Activated CD4-positive, alpha-beta T cell treated with anti-CD3 and anti-CD28 coated beads, Interleukin-2, amount 50 U/mL, for 1 hour (primary cell): ENCODE measurements at regions not wholly inside any gene's neighbourhood (a gene's known extent, or its start where the extent isn't known, plus 50 kb on each side); places are given as distances from the start of the nearest gene placed in this dataset.

Experiments
- DNase-seq: peaks from one replicate; pipeline ENCODE4 v3.0.0-alpha.2; 2020

DNA sequence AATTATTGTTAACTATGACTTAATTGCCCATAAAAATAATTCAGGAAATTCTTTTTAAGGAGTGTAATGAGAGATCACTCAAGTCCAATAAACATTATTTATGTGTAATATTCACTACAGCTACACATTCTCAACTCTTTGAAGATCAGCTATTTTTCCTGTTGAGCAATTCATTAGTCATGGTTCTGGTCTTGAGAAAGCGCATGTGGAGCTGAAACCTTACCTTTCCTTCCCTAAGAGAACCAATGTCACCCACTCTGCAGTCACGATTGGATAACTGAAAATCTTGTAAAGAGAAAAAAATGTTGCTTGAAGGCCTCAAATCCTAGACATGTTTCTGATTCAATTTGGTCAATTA, 736.9 kb upstream of the MARCKS start:
- no peak for DNase-seq

DNA sequence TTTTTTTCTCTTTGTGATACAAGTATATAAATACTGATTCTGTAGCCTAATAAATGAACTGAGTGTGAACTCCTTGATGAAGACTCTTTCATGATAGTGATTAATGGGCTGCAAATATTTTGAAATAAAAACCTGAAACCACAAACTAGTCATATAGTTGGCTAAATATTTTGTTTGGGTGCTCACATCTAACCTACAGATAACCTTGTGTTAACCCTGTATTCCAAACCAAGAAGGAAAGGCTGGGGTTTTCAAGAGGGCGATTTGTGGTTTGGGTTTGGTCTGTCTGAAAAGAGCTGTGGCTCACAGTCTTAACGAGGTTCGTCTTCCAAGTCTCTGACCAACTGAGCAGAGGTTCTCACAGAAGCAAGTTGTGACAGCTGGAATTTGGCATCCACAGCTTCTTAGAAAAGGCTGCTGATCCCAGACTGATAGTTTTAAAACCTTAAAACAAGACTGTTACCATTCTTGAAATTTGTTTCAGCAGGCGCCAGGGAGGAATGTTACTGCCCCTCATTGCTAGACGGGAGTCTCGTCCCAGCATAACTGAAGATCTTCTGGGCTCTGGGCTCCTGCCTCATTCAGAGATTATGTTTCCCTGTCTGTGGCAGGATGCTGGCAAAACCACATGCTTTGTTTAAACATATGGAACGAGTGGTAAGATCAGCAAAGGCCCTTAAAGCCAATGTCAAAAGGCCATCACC, 736.4 kb upstream of the MARCKS start:
- no peak for DNase-seq

DNA sequence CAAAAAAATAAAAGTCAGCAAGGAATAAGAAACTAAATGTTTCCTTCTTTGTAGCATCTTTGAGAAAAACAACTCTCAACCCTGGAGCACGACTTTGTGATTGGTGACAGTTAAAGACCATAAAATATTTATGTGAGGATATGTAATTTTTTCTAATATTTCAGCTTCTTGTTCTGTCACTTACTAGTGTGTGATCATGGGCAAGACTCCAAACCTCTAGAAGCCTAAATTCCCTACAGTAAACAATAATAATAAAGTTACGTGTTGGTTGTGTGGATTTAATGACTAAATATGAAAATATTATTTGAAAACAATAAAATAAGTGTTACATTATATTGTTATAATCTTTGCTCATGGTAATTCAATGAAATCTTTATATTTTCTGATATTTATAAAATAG, 735.6 kb upstream of the MARCKS start:
- no peak for DNase-seq

DNA sequence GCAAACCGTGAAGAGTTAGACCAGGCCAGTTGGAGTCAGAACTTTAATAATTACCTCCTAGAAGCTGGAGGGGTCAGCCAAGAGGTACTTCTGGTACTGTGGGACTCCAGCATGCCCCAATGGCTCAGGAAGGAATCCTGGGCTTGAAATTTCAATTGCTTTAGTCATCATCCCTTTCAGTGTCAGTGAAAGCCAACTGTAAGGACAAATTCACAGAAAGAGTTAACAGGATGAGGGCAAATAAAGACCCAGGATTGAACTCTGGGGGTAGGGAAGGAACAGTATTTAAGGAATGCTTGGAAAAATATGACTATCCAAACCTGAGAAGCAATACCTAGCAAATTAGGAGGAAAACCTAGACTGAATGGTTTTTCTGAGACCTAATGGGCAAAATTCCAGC, 735.1 kb upstream of the MARCKS start:
- DNase-seq, result no peak

DNA sequence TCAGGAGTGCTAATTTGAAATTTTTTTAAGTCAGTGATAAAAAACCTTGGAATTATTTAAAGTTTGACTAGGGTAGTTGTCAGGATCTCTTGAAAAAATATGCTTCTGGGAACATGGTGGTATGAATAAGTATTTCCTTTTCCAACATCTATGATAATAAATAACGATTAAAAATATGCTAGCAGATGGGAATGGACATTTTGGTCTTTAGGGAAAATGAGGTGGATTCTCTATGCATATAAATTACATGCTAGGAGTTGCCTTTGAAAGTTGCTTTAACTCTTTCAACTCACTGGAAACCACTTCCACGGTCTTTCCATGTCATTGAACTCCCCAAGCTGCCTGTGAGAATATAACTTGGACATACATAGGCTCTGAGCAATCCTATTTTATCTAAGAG, 731.5 kb upstream of the MARCKS start:
- DNase-seq, result no peak

DNA sequence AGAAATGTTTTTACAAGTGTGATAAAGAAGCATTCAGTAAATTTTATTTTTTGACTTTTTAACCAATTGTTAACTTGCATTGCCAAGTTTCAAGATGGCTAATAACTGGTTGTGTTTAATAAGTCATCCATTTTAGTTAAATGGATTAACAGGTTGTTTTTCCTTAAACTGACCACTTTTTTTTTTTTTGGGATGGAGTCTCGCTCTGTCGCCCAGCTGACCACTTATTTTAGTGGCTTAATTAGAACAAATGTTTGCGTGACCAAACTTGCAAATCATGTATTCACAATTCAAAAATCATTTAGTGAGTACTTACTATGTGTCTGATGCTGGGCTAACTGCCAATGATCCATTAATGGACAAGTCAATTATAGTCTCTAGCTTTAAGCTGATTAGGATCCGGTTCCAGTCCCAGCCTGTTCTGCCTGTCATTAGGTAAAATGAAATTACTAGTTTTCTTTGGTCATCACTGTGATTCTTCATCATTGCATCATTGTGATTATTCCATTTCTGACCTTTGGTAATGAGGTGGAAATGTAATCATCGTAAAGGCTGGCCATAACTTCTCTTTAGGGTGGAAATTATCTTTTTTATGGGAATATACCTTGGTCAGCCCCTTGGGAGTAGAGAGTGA, 729.2 kb upstream of the MARCKS start:
- DNase-seq, result no peak

DNA sequence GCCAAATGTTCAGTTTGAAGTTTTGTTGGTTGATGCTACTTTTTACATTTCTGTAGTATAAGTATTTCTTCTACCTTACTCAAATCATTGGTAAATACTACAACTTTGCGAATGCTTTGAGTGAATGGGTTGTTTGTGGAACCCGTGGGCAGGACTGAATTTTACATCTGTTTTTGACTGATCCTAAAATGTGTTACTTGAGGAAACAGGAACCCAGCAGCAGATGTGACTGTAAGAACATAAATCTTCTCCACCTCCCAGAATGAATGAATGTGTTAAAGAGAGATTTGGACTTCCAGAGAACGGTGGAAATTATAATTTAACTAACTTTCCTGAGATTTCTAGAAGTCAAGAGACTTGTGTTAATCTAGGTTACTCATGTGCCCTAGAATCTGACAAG, 728.5 kb upstream of the MARCKS start:
- no peak for DNase-seq

DNA sequence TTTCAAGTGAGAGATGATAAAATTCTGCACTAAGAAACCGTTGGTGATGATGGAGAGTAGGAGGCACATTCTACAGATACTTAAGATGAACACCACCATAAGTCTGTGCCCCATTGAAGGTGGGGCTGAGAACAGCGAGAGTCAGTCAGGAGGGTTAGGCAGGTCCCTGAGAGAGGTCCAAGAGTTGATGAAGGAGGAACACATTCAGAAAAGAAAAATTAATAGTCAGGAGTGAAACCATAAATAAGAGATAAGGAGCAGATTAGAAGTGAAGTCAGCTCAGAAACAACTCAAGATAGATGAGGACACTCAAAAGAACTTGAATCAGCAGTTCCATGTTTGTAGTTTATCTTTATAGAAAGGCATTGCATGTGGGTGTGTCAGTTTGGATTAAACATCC, 727.2 kb upstream of the MARCKS start:
- no peak for DNase-seq

DNA sequence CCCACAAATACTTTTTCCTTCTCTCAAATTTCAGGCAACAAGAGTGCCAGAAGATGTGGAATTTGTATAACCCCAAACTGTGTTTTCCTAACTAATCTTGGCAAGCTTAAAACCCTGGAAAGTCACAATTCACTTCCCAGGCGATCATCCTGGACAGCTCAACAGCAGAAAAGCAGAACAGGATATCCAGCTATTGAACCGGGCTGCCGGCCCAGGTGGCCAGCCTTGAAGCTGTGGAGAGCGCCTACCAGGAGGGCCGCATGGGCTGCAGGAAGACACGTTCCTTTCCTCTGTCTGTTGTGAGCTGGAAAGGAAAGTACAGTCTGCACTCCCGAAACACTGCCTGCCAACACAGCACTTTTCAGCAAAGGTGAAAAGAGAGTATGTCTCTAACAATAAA, 719.7 kb upstream of the MARCKS start:
- DNase-seq, result no peak

DNA sequence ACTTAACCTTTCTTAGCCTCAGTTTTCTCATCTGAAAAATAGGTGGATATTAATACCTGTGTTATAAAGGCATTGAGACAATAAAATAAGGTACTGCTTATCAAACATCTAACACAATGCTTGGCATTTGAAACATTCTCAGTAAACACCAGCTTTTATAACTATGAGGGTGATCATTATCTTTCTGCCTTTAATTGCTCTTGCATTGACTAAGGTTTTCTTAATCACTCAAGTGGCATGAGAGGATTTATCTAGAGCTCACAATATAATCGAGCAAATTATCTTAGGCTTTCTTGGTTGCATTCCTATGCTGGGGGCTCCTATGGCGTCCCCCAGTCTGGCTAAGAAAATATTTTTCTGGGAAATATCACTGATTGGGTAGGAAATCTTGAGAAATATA, 716.4 kb upstream of the MARCKS start:
- DNase-seq, result no peak

DNA sequence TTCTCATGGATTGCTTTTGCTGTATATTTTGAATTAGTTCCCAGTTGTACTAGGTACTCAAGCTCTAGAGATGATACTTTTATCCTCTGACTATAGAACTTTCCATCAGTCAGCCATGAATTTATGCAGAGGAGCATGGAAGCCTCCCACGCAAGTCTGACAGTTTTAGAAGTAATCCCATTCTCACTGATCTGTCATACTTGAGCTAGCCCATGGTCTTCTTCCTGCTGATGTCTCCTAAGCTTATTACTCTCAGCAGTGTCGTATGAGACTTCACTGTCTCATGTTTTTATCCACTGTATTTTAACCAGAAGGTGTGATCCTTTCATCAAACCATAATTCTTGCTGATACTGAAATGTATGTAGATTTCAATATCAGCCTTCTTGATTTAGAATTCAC, 715.2 kb upstream of the MARCKS start:
- DNase-seq, result no peak

DNA sequence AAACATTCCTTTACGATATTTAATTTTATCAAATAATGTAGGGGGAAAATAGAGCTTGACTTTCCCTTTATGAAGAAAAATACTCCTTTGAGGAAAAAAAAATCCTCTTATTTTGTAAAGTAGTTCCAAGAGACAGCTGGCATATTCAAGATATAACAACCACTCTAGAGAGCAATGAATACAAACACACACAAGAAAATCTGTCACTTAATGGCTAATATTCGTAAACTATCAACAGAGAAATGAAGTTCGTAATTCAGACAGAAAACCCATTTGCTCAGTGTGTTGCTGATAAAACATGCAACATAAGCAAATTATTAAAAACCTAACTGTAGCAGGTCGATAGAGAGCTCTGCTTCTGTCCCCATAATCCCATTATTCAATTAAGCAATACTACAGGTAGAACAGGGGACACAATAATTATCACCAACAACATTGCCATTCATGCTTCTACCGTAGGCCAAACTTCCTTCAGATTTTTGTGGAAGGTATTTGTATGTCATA, 714.4 kb upstream of the MARCKS start:
- no peak for DNase-seq

DNA sequence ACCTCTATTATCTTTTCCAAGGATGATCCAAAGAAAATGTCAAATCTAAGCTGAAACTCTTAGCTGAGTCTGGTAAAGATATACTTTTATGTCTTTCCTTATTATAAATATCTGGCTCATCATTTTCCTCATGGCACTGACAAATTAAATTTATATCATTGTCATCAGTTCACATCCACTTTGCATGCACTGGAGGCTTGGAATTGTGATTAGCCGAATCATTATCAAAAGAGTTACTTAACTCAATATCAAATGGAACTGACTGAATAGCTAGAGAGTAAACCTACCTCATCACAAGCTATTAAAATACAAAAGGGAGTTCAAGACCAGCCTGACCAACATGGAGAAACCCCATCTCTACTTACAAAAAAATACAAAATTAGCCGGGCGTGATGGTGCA, 713.9 kb upstream of the MARCKS start:
- no peak for DNase-seq

DNA sequence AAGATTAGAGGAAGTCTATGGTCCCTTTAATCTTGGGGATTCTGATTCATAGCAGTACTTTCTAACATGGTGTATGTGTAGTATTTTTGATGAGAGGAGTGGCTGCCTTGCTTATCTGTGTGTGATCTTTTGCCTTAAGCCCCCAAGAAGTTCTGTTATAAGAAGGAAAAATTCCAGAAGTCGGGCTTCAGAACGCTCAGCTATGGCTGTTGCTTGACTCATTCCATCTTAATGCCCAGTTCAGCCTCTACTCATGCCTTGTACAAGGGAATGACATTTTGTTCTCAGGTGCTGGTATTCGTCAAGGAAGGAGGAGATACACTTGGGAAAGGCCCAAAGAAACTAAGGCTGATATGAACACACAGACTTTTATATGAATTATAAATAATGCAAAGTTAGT, 713.0 kb upstream of the MARCKS start:
- no peak for DNase-seq

DNA sequence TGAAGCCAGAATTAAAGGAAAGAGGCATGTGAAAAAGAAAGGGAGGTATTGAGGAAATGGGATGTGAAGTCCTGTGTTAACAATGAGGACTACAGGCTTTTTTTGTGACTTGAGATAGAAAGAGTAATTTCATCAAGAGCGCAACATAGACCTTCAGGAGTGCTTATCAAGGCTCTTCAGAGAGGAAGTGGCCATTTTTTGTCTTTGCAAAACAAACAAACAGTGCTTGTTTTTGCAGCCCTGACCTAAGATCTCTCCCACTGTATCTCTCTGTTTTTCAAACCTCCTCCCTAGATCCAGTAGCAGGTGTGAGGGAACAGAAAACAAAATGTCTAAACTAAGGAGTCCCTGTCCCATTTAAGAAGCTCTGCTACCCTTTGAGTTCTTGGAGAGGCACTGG, 710.3 kb upstream of the MARCKS start:
- DNase-seq, result no peak

DNA sequence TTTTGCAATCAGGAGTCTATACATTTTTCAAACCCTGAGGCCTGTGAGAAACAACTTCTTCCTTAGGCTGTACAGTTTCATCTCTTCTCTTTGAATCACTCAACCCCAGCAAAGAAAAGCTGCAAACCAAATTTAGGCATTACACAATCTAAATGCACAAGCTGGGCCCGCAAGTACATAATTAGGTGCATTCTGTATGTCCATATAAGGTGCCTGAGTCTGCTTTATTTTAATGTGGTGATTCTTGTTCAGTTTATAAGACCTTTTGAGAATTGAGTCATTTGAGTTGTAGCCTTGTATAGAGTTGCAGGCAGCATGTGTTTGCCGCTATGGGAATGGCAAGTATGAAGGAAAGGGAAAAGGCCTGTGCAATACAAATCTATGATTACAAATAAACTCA, 709.6 kb upstream of the MARCKS start:
- DNase-seq, result no peak

DNA sequence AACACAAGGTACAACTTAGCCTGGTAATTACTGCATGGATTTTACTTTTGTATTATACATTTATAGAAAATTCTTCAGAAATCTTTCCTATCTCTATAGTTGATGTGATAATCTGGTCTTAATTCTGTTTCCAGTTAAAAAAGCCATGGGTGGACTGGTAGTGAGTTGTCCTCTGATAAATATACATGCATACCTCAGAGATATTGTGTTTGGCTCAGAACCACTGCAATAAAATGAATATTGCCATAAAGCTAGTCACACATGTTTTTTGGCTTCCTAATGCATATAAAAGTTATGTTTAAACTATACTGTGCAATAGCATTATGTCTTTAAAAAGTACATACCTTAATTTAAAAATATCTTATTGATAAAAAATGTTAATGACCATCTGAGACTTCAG, 708.6 kb upstream of the MARCKS start:
- DNase-seq, result no peak

DNA sequence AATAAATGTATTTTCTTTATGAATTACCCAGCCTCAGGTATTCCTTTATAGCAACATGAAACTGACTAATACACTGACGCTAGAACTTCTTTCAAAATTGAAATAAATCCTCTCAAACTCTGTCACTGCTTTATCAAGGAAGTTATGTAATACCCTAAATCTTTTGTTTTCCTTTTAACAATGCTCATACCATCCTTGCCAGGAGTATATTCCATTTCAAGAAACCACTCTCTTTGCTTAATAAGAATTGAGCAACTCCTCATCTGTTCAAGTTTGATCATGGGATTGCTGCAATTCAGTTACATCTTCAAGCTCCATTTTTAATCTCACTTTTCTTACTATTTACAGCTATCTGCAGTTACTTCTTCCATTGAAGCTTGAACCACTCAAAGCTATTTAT, 707.6 kb upstream of the MARCKS start:
- DNase-seq, result no peak

DNA sequence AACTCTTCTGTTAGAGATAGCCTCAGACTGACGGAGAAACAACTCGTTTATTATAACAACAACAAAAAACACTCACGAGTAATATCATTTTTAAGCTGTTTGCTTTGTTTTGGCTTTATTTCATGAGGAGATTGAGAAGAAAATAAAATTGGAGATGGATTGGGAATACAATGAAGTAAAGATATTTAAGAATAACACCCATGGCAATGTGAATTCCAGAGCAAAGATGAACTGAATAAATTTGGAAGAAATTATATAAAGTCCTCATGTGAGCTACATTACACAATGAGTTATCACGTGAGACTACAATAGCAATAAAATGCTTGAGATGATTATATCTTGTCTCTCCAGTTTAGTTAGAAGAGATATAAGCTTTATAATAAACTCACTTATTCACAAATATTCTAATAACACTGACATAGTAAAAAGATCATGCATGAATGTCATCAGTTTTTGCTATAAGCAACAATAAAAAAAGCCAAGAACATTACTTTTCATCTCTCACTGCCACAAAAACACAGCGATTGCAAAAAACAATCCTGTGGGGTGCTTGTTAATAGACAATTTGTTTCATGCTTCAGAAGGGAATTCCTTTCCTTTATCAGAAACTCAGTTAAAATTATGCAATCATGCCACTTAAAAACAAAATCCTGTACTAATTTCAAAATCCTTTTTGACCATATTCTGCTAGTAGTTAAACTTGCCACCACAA, 696.7 kb upstream of the MARCKS start:
- no peak for DNase-seq

DNA sequence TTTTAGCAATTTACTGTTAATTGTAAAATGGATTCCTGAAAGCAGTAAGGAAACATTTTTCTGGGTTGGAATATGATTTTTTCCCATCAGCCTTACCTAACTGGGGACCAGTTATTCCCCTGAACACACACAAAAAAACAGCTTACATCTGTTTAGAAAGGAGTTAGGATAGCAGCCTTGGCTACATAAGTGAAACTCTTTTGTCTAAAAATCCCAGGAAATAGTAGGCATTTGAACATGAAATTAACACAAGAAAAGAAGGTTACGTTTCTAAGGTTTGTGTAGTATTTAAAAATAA, 696.2 kb upstream of the MARCKS start:
- DNase-seq, result no peak

DNA sequence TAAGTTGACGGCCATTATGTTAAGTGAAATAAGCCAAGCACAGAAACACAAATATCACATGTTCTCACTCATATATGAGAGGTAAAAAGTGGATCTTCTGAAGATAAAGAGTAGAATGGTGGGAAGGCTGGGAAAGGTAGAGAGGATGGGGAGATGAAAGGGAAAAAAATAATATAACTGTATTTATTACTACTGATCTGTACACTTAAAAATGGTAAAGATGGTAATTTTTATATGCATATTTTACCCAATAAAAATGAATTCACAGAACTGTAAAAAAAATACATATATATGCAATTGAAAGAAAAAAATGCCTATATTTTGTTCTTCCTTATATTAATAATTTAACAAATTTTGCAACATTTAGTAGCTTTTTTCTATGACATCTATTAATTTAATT, 694.4 kb upstream of the MARCKS start:
- no peak for DNase-seq

DNA sequence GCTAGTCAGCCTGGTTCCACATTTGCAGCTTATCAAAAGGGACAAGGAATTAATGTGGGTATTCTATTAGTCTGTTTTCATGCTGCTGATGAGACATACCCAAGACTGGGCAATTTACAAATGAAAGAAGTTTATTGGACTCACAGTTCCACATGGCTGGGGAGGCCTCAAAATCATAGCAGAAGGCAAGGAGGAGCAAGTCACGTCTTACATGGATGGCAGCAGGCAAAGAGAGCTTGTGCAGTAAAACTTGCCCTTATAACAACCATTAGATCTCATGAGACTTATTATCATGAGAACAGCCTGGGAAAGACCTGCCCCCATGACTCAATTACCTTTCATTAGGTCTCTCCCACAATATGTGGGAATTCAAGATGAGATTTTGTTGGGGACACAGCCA, 689.1 kb upstream of the MARCKS start:
- DNase-seq, result no peak

DNA sequence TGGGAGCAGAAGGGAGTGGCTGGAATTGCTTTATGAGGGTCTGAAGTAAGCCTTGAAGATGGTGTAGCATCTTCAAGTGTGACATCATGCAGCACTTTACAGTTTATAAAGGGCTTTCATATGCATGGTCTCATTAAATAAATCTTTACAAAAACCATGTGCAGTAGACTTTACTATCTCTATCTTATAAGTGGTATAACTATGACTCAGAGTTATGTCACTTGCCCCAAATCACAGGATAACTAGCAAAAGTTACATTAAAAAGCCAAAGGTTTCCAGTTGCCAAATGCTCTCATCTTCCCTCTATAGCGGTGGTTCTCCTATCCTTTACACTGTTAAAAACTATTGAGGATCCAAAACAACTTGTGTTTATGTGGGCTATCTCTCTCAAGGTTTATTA, 687.7 kb upstream of the MARCKS start:
- DNase-seq, result no peak

DNA sequence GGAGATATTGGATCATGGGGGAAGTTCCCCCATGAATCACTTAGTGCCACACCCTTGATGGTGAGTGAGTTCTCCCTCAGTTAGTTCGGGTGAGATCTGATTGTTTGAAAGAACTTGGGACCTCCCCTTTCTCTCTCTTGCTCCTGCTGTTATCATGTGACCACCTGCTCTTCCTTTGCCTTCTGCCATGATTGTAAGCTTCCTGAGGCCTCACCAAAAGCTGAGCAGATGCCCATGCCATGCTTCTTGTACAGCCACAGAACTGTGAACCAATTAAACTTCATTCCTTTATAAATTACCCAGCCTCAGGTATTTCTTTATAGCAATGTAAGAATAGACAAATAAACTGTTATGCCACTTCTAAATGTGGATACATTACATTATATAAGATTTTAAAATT, 686.7 kb upstream of the MARCKS start:
- no peak for DNase-seq

DNA sequence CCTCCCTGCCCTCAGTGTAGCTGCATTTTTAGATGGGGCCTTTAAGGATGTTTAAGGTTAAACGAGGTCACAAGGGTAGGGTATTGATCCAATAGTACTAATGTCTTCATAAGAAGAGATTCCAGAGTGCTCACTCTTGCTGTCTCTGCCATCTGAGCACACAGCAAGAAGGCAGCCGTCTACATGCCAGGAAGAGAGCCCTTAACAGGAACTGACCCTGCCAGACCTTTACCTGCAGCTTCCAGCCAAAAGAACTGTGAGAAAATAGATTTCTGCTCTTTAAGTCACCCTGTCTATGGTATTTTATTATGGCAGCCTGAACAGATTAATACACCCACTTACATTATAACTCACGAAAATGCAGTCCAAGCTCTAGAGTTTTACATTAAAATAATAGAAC, 685.3 kb upstream of the MARCKS start:
- DNase-seq, result no peak
